GM19351 (cell line): ENCODE measurements at regions not wholly inside any gene's neighbourhood (a gene's known extent, or its start where the extent isn't known, plus 50 kb on each side); places are given as distances from the start of the nearest gene placed in this dataset.

ENCODE experiments used
- ATAC-seq: cut with Tn5 transposase; IDR thresholded peaks from one replicate; pipeline ENCODE4 v1.9.1; 2021; ENCODE audit warnings: mild to moderate bottlenecking, moderate library complexity; ENCODE audit not compliant: unreplicated experiment

DNA sequence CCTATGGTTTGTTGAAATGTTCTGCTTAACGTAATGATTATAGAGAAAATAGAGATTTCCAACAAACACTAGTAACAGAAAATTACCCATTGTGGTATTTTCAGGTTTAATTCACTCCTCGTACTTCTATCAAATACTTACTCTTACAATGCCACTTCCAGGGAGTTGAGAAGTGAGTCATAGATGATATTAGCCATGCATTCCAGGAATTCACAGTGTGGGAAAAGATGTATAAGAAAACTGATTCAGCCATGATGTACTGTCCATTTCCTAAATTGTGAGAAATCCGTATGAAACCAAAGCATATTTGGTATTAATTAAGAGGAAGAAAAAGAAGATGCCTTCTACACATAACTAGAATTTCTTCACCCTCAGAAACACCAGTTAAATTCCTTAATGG, 1854.6 kb upstream of the WWC1 start:
- ATAC-seq = no peak

DNA sequence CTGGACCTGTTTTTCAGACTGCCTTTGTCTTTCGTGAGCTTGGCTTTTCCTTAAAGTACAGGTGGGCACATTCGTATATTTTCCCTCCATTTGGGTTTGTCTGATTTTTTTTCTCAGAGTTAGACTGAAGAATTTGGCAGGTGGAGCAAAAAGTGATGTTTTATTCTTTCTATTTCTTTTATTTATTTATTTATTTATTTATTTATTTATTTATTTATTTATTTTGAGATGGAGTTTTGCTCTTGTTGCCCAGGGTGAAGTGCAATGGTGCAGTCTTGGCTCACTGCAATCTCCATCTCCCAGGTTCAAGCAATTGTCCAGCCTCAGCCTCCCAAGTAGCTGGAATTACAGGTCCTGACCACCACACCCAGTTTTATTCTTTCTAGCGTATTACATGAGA, 1805.1 kb upstream of the WWC1 start:
- no peak for ATAC-seq

DNA sequence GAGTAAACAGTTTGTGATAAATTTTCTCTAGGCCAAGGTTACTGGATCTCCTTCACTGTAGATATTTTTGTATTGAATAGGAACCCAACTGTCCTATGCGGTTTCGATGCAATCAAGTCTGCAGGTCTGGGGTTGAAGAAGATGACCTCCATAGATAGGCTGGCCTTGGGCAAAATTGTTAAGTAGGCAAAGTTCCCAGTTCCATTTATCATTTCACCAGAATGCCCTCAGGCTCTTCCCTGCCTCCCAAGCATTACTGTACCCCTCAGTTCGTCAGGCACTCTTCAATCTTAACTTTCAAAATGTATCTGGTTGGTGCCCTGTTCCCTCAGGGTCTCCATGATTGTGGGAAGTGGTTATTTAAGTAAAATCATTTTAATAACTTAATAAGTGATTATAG, 1802.9 kb upstream of the WWC1 start:
- no peak for ATAC-seq

DNA sequence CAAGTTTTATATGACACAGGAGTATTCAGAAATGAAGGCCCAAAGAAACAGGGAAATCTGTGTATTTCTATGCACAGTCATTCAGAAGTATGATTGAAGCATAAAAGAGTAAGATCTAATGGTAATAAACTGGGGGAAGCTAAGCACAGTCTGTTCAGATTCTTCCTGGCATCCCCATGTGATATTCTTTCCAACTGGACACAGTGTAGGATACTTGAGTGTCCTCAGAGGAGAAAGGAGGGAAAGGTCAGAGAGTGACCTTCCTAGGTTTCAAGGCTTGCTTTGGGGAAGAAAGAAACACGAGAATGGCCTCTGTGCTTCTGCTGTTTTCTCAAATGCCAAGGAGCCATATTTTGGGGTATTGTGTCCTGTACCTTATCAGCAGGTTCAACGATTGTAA, 1798.4 kb upstream of the WWC1 start:
- no peak for ATAC-seq

DNA sequence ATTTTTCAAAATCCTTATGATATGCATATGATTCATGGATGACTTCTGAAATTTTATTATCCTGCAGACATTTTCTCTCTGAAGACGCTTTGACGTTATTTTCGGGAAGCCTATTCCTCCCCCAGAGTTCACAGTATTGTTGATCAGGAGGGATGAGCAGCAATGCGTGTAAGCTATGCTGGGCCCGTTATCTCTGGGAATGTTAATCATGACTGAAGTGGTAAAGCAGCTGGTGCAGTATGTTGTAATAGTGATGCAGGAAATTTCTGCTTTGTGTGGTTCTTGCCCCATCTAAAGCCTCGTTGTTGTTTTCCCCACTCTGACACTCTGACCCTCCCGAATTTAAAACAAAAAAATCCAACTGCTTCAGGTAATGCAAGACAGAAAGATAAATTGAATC, 1797.8 kb upstream of the WWC1 start:
- ATAC-seq = no peak

DNA sequence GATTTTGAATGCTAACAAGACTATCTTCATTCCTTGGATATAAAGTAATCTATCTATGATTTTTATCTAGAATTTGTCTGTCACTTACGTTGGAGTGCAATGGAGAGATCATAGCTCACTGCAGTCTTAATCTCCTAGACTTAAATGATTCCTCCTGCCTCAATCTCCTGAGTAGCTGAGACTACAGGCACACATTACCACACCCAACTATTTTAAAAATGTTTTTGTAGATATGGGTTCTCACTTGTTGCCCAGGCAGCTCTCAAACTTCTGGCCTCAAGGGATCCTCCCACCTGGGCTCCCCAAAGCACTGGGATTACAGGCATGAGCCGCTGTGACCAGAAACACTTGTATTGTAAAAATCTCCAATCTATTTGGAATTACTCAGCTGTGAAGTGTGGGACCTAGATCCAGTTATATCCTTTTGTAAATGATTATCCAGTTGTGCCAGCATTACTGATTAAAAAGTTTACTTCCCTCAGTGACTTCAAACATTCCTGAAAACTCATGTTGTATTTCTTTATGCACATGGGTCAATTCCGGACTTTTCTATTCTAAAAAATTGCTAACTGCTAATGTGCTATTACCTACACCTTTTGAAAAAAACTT, 1793.8 kb upstream of the WWC1 start:
- ATAC-seq = no peak

DNA sequence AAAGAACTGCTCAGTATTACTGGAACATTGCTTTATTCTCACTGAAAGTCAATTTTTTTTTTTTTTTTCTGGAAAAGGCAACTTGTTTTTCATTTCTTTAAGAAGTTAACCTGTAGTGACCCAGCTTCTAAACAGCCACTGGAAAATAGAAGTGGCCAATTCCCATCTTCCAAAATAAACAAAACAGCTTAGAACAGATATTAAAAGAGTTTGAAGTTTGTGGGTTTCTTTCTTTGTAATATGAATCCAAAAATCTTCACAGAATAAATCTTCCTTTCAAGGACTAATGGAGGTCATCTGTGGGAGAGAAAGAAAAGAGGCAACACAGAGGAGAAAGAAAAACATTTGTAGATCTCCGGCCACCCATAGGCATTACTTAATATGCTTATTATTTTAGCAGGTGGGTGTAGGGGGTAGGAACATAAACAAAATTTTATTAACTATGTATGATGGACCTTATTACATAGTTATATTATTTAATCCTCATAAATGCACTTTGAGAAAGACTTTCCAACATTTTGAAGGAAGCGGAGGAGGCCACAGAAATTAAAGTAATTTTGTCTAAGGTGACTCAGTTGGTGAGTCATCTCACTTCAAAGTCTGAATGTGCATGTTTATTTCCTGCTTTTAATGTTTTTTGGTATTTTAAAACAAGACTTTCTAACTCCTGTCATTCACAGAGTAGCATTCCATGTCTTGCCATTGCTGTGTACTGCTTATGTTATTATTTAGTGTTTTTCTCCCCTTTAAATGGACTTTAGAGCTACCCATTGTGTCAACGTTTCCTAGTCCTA, 1791.8 kb upstream of the WWC1 start:
- no peak for ATAC-seq

DNA sequence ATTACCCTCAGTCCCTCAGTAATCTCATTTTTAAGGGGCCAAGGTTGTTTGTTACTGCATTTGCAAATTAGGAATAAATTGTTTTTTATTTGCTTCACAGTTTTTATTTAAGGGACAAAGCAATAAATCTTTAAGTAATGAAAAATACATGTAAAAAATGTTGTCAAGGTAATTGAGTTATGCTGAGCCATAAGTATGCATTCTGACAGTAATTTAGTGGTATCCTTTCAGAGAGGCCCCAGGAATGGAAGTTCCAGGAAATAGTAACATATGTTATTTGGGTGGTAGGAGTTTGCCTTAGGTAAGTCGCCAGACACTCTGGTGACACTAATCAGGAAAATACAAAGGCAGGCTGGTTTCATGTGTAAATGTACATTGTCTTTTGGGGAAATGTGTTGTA, 1787.9 kb upstream of the WWC1 start:
- no peak for ATAC-seq

DNA sequence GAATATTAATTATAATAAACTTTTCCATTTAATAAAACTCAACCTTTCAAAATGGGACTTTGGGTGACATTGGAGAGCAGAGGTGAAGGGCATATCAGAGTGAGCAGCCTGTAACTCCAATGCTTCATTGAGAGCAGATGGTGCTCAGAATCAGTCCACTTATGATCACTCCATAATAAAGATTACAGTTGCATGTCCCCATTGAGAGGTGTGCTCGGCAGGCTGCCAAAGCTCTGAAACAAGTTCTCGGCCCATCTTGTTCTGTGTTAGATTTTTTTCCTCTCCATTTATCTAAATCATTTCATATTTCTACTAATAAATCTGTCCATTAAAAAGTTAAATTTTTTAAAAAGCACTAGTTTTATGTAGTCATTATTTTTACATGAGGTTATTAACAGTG, 1786.4 kb upstream of the WWC1 start:
- no peak for ATAC-seq

DNA sequence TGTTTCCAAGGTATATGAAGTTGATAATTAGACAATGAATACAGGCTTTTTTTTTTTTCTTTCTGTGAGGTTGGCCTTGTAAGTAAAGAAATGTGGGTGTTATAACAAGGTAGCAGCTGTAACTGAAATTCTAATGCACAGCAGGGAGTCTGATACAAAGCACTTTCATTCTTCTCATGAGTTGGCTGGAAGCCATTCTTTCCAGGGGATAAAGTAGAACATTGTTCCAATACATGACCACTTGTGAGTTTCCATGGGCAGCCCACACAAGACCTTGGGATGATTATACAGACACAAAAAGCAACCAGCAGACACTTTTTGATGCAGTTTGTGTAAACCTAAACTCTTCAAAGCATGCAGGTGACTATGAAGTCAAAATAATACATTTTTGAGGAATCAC, 1785.9 kb upstream of the WWC1 start:
- ATAC-seq = no peak

DNA sequence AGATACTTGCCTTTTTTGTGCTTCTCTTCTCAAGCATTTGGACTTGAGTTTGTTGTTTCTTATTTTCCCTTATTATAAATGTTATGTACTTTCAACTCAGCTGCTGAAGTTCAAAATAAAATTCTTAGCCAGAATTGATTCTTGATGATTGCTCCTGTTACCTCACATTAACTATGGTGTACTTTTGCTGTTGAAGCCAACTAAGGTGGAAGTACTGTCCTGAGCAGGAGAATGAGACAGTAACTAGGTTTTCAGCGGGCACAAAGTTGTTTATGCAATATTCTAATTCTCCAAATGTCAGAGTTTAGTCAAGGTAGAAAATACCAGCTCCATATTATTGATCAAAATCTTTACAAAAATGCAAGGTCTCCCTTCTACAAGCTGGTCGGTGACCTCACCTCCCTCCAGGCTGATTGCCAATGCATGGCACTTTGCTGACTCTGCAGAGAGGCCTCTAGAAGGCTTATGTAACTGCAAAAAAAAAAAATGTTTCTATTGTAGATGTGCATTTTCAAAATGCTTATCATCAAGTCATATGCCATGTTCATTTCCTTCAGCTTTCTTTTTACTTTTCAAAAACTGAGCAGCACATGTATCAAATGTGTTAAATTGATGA, 1783.5 kb upstream of the WWC1 start:
- ATAC-seq = no peak

DNA sequence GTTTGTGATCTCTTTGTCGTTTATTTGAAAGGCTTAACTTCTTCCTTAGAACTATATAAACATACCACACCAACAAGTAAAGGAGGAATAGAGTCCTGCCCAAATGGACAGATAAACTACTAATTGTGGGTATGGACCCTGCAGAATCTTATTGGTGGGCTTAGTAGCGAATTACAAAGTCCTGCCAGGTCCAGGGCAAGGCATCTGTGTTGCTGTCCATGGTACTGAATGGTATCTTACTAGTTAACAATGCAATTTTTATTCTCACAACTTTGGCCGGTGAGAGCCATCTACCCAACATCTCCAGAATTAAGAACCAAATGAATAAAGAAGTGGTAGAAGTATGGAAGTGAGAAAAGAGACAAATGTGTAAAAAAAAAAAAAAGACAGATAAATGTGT, 1782.4 kb upstream of the WWC1 start:
- ATAC-seq = no peak

DNA sequence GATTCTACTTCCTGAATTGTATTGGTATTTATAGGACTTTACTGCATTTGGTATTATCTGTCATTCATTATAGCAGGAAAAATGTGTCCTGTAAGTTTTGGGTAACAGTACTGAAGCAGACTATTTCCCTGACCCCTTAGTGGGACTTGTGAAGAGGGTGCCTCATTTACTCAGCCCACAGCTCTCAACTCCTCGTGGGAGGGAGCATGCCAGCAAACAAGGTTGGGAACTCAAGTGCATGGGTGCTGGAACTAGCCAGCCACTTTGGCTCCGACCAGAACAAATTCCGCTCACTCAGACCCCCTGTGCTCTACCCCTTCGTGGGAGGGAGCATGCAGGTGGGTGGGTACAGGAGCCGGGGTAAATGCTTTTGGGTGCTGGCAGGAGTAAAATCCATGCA, 1773.5 kb upstream of the WWC1 start:
- ATAC-seq = no peak

DNA sequence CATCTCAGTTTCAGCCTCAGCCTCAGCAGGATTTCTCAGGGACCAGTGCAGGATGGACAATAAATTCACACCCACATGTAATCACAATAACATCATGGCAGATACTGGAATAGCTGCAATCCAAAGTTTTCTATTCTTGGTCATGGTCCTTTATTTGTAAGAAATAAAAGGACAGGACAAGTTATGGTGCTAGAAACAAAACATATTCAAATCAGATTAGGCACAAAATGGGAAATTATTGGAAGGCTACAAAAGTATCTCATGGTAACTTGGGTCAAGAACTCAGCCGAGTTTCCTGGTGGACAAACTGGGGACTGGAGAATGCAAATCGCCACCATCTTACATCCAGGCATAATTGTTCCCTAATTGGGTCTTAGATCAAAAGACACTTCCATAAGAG, 1768.2 kb upstream of the WWC1 start:
- ATAC-seq = no peak

DNA sequence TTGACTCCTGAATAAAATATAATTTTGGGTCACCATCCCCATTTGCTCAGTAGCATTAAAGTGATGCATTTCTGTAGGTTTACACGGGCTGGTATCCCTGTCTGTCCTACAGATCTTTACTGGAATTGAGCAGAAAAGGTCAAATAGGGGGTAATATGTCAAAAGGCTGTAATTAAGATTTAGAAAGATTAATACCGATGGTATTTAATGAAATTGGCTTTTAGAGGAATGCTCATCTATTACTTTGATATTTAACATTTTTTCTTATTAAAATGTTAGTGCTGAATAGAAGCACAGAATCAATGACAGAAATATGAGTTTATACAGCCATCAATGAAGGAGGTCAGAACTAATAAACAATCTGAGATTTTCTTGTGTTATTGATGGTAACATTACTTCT, 1762.2 kb upstream of the WWC1 start:
- ATAC-seq = no peak

DNA sequence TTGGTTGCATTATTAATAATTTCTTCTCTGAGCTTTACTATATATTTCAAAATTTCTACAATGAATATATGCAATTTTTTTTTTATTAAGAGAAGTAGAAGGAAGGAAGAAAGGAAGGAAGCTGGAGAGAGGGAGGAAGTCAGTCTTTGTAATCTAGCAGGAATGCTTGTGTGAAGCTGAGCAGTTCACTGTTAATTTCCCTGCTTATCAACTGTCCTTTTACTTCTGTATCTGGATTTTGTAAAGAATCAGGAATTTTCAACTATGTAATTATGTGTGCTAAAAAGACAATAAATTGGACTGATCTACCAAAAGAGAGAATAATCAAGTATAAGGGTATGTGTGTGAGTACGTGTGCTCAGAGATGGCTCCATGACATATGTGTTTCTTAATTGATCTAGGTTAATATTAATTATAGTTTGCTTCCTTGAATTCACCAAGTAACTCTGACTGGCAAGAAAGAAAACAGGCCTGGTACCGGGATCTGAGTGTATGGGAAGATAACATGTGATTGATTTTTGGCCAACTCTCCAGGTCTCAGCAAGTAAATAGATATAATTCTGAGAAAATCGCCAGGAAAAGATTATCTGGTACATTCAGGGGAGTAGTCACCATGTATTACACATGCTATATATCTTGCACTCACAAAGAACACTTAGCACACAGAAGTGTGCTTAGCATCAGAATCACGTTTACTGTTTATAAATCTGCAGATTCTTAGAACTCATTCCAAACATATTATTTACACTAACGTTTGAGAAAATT, 1758.8 kb upstream of the WWC1 start:
- no peak for ATAC-seq

DNA sequence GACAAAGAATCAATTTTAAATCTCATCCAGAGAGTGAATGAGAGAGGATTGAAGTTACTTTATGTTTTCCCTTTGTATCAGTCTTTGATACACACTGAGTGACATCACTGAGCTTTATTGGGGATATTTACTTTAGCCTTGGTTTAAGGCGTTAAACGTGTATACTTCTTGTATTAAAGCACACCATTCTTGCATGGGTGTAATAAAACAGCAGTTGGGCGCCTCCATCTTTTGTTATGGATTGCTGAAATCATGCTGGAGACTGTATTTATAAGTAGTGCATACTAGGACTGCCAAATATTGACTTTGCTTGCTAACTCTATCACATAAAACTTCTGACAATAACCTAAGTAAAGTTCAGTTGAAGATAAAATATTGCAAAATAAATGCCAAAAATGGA, 1755.8 kb upstream of the WWC1 start:
- ATAC-seq = no peak

DNA sequence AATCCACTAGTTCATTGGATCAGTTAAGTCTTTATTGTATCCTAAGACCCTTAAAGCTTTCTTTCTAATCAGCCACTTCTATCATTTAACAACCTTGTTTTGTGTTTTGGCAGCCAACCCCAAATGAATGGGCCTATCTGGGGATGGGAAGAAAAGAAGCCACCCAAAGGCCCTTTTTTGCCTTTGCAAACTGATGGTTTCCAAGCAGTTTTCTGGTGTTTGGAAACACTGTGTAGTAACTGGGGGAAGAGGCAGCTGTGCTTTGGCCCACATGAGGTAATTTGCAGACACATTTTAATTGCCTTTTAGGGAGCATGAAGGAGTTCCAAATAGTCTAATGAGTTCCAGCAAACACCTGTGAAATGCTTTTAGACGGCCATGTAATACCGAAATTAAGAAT, 1751.3 kb upstream of the WWC1 start:
- ATAC-seq = no peak

DNA sequence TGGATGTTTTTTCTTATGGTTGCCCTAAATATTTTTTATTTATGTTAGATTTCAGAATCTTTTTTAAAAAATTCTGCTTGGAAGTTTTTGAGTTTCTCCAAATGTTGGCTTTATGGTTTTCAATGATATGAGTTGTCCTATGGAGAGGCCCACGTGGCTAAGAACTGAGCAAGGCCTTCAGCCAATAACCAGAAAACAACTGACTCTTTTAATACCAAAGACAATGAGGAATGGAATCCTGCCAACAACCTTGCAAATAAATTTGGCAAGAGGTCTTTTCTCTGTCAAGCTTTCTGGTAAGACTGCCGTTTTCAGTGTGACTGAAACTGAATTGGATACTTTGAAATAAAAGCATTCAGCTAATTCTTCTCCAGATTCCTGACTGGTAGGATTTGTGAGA, 1740.1 kb upstream of the WWC1 start:
- no peak for ATAC-seq

DNA sequence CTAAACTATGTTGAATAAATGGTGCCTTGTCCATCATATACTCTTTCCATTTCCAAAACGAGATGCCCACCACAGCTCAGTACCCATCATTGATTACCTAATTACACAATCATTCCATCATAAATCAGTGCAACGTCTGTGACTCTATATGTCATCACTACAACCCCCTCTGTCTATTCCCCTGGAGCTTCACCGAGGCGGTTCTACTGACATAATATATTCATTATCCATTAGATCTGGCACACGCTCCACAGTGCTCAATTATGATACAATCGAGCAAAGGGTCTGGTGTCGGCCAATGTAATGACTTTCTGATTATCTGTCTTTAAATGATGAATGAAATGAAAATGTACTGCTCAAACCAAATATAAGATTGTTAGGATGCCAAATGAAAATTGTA, 1737.7 kb upstream of the WWC1 start:
- ATAC-seq = no peak

DNA sequence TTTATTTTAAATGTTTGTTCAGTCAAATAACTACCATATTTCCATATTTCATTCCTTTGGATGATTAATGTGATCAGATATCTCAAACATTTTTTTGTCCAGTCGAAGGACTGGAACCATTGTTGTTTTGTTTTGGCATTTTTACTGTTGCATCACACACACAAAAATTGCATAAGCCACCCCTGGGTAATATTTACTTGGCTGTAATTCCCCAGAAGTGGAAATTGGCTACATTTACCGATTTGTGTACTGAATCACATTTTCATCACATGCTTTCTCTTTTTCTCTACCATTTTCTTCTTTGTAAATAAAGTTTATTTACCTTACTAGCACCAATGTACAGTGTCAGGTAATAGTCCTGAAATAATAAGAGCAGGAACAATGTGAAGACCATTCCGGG, 1729.7 kb upstream of the WWC1 start:
- no peak for ATAC-seq

DNA sequence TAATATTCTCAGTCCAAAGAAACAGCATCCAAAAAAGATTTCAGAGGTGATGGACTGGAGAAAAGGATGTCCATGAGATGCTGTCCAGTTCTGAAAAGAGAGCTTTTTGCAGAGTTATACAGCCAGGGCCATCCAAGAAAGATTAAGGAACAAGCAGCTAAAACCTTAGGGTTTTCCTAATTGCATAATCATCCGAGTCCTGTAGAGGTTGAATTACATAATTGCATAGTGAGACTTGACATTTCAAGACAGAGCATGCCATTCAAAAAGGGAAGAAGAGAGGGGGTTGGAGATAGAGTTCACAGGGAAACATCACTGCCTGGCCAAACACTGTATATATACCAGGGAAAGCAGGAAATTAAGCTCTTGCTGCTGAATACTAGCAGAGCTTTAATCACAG, 1729.2 kb upstream of the WWC1 start:
- no peak for ATAC-seq
